ENCODE measurements at regions not wholly inside any gene's neighbourhood (a gene's known extent, or its start where the extent isn't known, plus 50 kb on each side); places are given as distances from the start of the nearest gene placed in this dataset.

DNA sequence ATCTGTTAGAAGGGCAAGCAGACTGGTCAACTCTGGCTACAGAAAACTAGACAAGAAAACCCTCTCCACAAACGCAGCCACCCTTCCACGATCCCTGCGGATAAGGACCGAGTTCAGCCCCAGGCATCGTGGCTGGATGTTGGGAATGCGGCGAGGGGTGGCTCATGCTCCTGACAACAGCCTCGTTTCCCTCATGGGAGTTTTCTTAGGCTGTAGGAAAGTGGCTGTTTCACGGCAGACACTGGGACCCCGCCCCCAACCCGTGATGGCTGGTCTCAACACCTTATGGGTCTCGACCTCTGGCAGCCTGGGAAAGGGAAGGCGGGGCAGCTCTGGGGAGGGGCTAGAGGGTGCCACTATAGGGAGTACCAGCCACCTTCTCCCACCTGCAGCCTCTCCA, 123.3 kb downstream of the RFLNA start:
- TF ChIP-seq, protein P1, sequence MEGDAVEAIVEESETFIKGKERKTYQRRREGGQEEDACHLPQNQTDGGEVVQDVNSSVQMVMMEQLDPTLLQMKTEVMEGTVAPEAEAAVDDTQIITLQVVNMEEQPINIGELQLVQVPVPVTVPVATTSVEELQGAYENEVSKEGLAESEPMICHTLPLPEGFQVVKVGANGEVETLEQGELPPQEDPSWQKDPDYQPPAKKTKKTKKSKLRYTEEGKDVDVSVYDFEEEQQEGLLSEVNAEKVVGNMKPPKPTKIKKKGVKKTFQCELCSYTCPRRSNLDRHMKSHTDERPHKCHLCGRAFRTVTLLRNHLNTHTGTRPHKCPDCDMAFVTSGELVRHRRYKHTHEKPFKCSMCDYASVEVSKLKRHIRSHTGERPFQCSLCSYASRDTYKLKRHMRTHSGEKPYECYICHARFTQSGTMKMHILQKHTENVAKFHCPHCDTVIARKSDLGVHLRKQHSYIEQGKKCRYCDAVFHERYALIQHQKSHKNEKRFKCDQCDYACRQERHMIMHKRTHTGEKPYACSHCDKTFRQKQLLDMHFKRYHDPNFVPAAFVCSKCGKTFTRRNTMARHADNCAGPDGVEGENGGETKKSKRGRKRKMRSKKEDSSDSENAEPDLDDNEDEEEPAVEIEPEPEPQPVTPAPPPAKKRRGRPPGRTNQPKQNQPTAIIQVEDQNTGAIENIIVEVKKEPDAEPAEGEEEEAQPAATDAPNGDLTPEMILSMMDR (conservative IDR thresholded peaks at IDR 0.05 in 1 of 2, IDR thresholded peaks at IDR 0.05 in 1 of 2; ENCODE audit: low read depth in 1 of 2, low read length in 2 of 2) = no peak
- TF ChIP-seq EZH2 (IDR thresholded peaks at IDR 0.05; ENCODE audit: low read length, missing control alignments) = no peak

Data from fibroblast of lung (primary cell).